GM12891 (cell line): ENCODE measurements at regions not wholly inside any gene's neighbourhood (a gene's known extent, or its start where the extent isn't known, plus 50 kb on each side); places are given as distances from the start of the nearest gene placed in this dataset.

ENCODE experiments used
- POLR2A ChIP-seq: IDR thresholded peaks from 2 replicates; pipeline ENCODE4 v1.6.1; 2011; ENCODE audit warnings: low read depth, low read length, control low read depth
- POLR2AphosphoS5 ChIP-seq: IDR thresholded peaks from 2 replicates; pipeline ENCODE4 v1.6.1; 2011; ENCODE audit warnings: low read depth, low read length, control low read depth
- POU2F2 ChIP-seq: IDR thresholded peaks from 2 replicates; pipeline ENCODE4 v1.6.1; 2011; ENCODE audit warnings: low read depth, mild to moderate bottlenecking, control low read depth, low read length, moderate library complexity
- TAF1 ChIP-seq: IDR thresholded peaks from 2 replicates; pipeline ENCODE4 v1.6.1; 2011; ENCODE audit warnings: low read depth, low read length, control low read depth

GRCh38 chr12:132398386-132398991, 69.1 kb upstream of the GALNT9 start:
- no peak for TF ChIP-seq POLR2A
- no peak for TF ChIP-seq POU2F2
- no peak for TF ChIP-seq TAF1
- no peak for TF ChIP-seq POLR2AphosphoS5
